ENCODE measurements at regions not wholly inside any gene's neighbourhood (a gene's known extent, or its start where the extent isn't known, plus 50 kb on each side); places are given as distances from the start of the nearest gene placed in this dataset.

GRCh38 chr5:104412649-104413240 lies 850.2 kb upstream of the NUDT12 start:
- H3K4me3 ChIP-seq (ENCODE audit: low read length): no peak overlapping the region
- TF ChIP-seq, protein P1, sequence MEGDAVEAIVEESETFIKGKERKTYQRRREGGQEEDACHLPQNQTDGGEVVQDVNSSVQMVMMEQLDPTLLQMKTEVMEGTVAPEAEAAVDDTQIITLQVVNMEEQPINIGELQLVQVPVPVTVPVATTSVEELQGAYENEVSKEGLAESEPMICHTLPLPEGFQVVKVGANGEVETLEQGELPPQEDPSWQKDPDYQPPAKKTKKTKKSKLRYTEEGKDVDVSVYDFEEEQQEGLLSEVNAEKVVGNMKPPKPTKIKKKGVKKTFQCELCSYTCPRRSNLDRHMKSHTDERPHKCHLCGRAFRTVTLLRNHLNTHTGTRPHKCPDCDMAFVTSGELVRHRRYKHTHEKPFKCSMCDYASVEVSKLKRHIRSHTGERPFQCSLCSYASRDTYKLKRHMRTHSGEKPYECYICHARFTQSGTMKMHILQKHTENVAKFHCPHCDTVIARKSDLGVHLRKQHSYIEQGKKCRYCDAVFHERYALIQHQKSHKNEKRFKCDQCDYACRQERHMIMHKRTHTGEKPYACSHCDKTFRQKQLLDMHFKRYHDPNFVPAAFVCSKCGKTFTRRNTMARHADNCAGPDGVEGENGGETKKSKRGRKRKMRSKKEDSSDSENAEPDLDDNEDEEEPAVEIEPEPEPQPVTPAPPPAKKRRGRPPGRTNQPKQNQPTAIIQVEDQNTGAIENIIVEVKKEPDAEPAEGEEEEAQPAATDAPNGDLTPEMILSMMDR (conservative IDR thresholded peaks at IDR 0.05; ENCODE audit: low read depth, low read length): peak; percentile 69
- peak; percentile 3 for DNase-seq (ENCODE audit: low read depth)

DNA sequence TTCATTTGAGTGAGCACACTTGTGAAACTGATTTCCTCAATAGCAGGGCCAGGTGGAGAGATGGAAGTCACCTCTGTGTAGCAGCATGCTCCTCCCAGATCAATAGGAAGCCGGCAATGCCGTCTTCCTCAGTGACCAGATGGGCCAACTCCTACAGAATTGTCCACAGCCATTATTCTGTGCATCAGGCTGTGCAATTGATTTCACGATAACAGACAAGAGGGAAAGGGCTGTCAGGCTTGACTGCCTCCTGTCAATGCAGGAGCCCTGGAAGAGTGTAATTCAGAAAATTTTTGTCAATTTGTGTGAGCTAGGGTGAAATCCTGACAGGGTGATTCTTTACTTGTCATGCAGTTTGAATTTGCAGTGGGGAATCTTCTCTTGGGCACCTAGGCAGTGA lies 838.4 kb upstream of the NUDT12 start:
- H3K4me3 ChIP-seq (ENCODE audit: low read length): no peak overlapping the region
- DNase-seq (ENCODE audit: low read depth): no peak
- TF ChIP-seq, protein P1 (conservative IDR thresholded peaks at IDR 0.05; ENCODE audit: low read depth, low read length): no peak

- H3K4me3 ChIP-seq (ENCODE audit: low read length): no peak overlapping the region
- DNase-seq (ENCODE audit: low read depth): peak; percentile 19
- TF ChIP-seq, protein P1 (conservative IDR thresholded peaks at IDR 0.05; ENCODE audit: low read depth, low read length): no peak
Observed at GRCh38 chr5:104385906-104386305, 823.3 kb upstream of the NUDT12 start.

DNA sequence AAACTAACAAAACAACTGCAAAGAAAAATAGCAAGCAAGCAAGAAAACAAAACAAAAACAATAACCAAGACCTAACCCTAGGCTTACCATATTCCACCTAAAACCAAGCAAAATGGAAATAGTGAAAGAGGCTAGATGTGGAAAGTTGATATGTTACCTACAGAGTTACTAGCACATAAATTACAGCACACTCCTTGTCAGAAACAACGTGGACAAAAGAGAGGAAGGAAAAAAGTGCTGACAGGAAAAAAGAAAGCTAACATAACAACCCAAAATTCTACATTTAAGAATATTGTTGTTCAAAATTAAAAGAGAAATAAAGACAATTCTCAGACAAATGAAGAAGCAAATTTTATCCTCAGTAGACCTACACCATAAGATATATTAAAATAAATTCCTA lies 812.8 kb upstream of the NUDT12 start:
- TF ChIP-seq, protein P1 (conservative IDR thresholded peaks at IDR 0.05; ENCODE audit: low read depth, low read length): no peak
- no peak overlapping the region for H3K4me3 ChIP-seq (ENCODE audit: low read length)
- DNase-seq (ENCODE audit: low read depth): no peak

GRCh38 chr5:104372796-104373195 lies 810.2 kb upstream of the NUDT12 start:
- TF ChIP-seq, protein P1 (conservative IDR thresholded peaks at IDR 0.05; ENCODE audit: low read depth, low read length): no peak
- H3K4me3 ChIP-seq (ENCODE audit: low read length): no peak overlapping the region
- no peak for DNase-seq (ENCODE audit: low read depth)

GRCh38 chr5:104372376-104372775 lies 809.8 kb upstream of the NUDT12 start:
- H3K4me3 ChIP-seq (ENCODE audit: low read length): no peak overlapping the region
- TF ChIP-seq, protein P1 (conservative IDR thresholded peaks at IDR 0.05; ENCODE audit: low read depth, low read length): no peak
- DNase-seq (ENCODE audit: low read depth): no peak

DNA sequence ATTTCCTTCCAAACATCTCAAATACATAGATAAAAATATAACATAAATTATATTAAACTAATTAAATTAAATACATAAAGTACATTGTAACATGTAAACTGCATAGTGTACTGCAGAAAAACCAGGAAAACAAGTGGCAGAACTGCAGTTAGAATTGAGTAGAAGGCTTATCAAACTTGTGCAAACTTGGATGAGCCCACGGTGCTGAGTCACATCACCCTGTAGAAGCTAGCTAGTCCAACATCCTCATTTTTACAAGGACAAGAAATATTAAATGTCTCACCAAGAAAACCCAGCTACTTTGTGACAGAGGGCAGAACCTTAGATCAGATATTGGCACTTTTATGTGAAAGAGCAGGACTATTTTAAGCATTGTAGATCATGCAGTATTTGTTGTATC lies 807.9 kb upstream of the NUDT12 start:
- no peak overlapping the region for H3K4me3 ChIP-seq (ENCODE audit: low read length)
- no peak for DNase-seq (ENCODE audit: low read depth)
- TF ChIP-seq, protein P1 (conservative IDR thresholded peaks at IDR 0.05; ENCODE audit: low read depth, low read length): no peak
